ENCODE measurements at regions not wholly inside any gene's neighbourhood (a gene's known extent, or its start where the extent isn't known, plus 50 kb on each side); places are given as distances from the start of the nearest gene placed in this dataset.

DNA sequence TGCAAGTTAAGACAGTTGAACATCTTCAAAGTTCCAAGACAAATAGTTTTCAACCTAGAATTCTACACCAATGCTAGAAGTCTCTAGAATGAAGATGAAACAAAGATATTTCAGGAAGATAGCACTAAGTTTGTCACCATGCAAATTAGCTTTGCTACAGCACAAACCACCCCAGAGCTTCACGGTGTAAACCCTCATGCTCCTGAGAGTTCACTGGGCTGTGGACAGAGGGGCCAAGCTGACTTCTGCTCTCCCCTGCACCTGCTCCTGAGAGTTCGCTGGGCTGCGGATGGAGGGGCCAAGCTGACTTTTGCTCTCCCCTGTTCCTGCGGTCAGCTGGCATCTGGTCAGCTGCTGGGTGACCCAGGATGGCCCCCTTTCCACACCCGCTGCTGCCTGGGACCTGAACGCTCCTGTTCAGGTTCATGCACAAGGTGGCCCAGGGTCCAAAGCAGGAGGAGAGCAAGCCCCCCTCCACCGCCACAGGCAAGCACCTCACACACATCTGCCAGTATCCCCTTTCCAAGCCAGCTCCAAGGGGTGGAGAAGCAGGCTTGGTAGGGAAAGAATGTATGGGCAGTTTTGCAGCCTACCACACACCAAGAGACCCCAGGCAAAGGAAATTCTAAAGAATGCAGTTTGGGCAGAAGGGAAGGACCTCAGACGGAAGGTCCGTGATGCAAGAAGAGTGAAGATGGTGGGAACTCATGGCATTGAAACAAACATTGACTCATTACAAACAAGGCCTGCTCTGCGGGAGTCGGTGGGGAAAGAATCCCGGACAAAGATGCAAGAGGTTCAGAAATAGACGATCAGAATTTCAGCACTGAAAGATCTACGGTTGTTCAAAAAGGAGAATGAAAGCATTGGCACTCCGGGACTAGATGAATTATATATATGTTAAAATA, 137.8 kb upstream of the PPP2R2D start:
- Mint-ChIP-seq H3K4me1 (ENCODE audit: low read depth, unreplicated experiment) (no peaks in the 10 kb centered on the region), H3K4me3 (ENCODE audit: unreplicated experiment) (no peak overlapping the region), H3K36me3 (ENCODE audit: insufficient read depth, unreplicated experiment) (no peaks in the 10 kb centered on the region), H3K27ac (ENCODE audit: unreplicated experiment) (no peak overlapping the region), H3K9me3 (ENCODE audit: unreplicated experiment) (peaks cover 8% of the 10 kb centered on the region), H3K27me3 (ENCODE audit: insufficient read depth, unreplicated experiment) (peaks cover 12% of the 10 kb centered on the region)
- ChIA-PET CTCF (no interaction called here), POLR2A (no interaction called here)
- Histone ChIP-seq H3K4me1 (no peaks in the 10 kb centered on the region), H3K36me3 (ENCODE audit: control insufficient read depth, insufficient read depth, low read length) (no peaks in the 10 kb centered on the region), H3K9me3 (no peaks in the 10 kb centered on the region), H3K4me3 (ENCODE audit: low read depth, low read length) (no peak overlapping the region), H3K27me3 (replicated peaks; ENCODE audit: control insufficient read depth, insufficient read depth, low read length) (no peaks in the 10 kb centered on the region)
- no TSS peak for BruUV-seq (replicated peaks)
- DNase-seq = no peak
- TF ChIP-seq, protein P1, sequence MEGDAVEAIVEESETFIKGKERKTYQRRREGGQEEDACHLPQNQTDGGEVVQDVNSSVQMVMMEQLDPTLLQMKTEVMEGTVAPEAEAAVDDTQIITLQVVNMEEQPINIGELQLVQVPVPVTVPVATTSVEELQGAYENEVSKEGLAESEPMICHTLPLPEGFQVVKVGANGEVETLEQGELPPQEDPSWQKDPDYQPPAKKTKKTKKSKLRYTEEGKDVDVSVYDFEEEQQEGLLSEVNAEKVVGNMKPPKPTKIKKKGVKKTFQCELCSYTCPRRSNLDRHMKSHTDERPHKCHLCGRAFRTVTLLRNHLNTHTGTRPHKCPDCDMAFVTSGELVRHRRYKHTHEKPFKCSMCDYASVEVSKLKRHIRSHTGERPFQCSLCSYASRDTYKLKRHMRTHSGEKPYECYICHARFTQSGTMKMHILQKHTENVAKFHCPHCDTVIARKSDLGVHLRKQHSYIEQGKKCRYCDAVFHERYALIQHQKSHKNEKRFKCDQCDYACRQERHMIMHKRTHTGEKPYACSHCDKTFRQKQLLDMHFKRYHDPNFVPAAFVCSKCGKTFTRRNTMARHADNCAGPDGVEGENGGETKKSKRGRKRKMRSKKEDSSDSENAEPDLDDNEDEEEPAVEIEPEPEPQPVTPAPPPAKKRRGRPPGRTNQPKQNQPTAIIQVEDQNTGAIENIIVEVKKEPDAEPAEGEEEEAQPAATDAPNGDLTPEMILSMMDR (IDR thresholded peaks at IDR 0.05; ENCODE audit: insufficient read depth in 1 of 2, low read depth in 1 of 2, low read length in 1 of 2, severe bottlenecking in 1 of 2, unreplicated experiment in 1 of 2) = no peak
- intact Hi-C loops (cut with micrococcal nuclease; ENCODE audit: unreplicated experiment) = no loop called here

DNA sequence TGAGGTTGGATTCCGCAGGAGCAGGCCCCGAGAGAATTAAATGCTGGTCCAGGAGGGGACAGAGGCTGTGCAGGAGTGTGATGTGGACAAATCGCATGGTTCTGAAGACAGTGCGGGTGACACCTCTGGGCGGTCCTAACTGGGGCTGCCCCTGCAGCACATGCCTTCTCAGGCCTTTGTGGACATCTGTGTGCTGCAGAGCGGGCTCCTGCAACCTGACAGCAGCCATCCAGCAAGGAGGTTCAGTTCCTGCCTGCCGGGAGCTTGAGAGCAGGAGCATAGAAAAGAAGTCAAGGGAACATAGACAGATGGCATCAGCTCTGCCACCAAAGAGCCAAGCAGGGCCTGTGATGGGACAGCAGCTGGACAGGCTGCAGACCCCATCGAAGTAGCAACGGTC, 135.9 kb upstream of the PPP2R2D start:
- Histone ChIP-seq H3K27me3 (replicated peaks; ENCODE audit: control insufficient read depth, insufficient read depth, low read length) (no peaks in the 10 kb centered on the region), H3K4me1 (no peaks in the 10 kb centered on the region), H3K4me3 (ENCODE audit: low read depth, low read length) (no peak overlapping the region), H3K36me3 (ENCODE audit: control insufficient read depth, insufficient read depth, low read length) (no peaks in the 10 kb centered on the region), H3K9me3 (no peaks in the 10 kb centered on the region)
- TF ChIP-seq, protein P1 (IDR thresholded peaks at IDR 0.05; ENCODE audit: insufficient read depth in 1 of 2, low read depth in 1 of 2, low read length in 1 of 2, severe bottlenecking in 1 of 2, unreplicated experiment in 1 of 2) = no peak
- H3K36me3 Mint-ChIP-seq (ENCODE audit: insufficient read depth, unreplicated experiment) = no peaks in the 10 kb centered on the region
- no peaks in the 10 kb centered on the region for H3K4me1 Mint-ChIP-seq (ENCODE audit: low read depth, unreplicated experiment)
- intact Hi-C loops (cut with micrococcal nuclease; ENCODE audit: unreplicated experiment) = no loop called here
- peaks cover 8% of the 10 kb centered on the region for H3K9me3 Mint-ChIP-seq (ENCODE audit: unreplicated experiment)
- H3K27me3 Mint-ChIP-seq (ENCODE audit: insufficient read depth, unreplicated experiment) = peaks cover 12% of the 10 kb centered on the region
- no TSS peak for BruUV-seq (replicated peaks)
- POLR2A ChIA-PET = no interaction called here
- no peak for DNase-seq
- H3K27ac Mint-ChIP-seq (ENCODE audit: unreplicated experiment) = no peak overlapping the region
- H3K4me3 Mint-ChIP-seq (ENCODE audit: unreplicated experiment) = no peak overlapping the region
- CTCF ChIA-PET = no interaction called here

DNA sequence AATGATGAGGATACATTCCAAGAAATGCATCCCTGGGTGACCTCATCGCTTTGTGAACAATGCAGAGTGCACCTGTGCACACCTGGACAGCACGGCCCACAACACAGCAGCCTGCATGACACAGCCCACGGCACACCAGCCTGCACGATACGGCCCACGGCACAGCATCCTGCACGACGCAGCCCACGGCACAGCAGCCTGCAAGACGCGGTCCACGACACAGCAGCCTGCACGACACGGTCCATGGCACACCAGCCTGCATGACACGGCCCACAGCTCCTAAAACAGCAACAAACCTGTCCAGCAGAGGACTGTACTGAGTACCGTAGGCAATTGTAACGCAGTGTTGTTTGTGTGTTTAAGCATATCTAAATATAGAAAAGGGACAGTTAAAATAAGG, 134.7 kb upstream of the PPP2R2D start:
- POLR2A ChIA-PET = no interaction called here
- H3K36me3 Mint-ChIP-seq (ENCODE audit: insufficient read depth, unreplicated experiment) = no peaks in the 10 kb centered on the region

More for the DNA sequence above, 134.7 kb upstream of the PPP2R2D start:
- no TSS peak for BruUV-seq (replicated peaks)
- peaks cover 9% of the 10 kb centered on the region for H3K27me3 Mint-ChIP-seq (ENCODE audit: insufficient read depth, unreplicated experiment)
- no peak overlapping the region for H3K4me3 Mint-ChIP-seq (ENCODE audit: unreplicated experiment)
- no peak overlapping the region for H3K4me3 ChIP-seq (ENCODE audit: low read depth, low read length)
- CTCF ChIA-PET = no interaction called here
- H3K4me1 ChIP-seq = no peaks in the 10 kb centered on the region
- TF ChIP-seq, protein P1 (IDR thresholded peaks at IDR 0.05; ENCODE audit: insufficient read depth in 1 of 2, low read depth in 1 of 2, low read length in 1 of 2, severe bottlenecking in 1 of 2, unreplicated experiment in 1 of 2) = no peak
- DNase-seq = no peak
- H3K36me3 ChIP-seq (ENCODE audit: control insufficient read depth, insufficient read depth, low read length) = no peaks in the 10 kb centered on the region
- intact Hi-C loops (cut with micrococcal nuclease; ENCODE audit: unreplicated experiment) = no loop called here
- H3K27ac Mint-ChIP-seq (ENCODE audit: unreplicated experiment) = no peak overlapping the region
- H3K27me3 ChIP-seq (replicated peaks; ENCODE audit: control insufficient read depth, insufficient read depth, low read length) = no peaks in the 10 kb centered on the region
- H3K4me1 Mint-ChIP-seq (ENCODE audit: low read depth, unreplicated experiment) = no peaks in the 10 kb centered on the region
- peaks cover 8% of the 10 kb centered on the region for H3K9me3 Mint-ChIP-seq (ENCODE audit: unreplicated experiment)
- H3K9me3 ChIP-seq = no peaks in the 10 kb centered on the region

Measured in Caco-2 (cell line).